Lung (tissue), 11 donors: ENCODE measurements at regions not wholly inside any gene's neighbourhood (a gene's known extent, or its start where the extent isn't known, plus 50 kb on each side); places are given as distances from the start of the nearest gene placed in this dataset.
A peak's percentile ranks its signal among the peaks of the same experiment; 100 is the strongest.

Experiments used
- ATAC-seq: fragments of 200-7000 bp; cut with Tn5 transposase; one replicate; pipeline ENCODE4 v1.9.1; 2020; ENCODE audit warnings: moderate number of reproducible peaks; ENCODE audit not compliant: insufficient read depth, low FRiP score
- DNase-seq, 3 donors: peaks; one replicate each; pipeline ENCODE4 v3.0.0-alpha.2; 2013 to 2017
- H3K27ac ChIP-seq, 2 donors: one replicate each; pipeline ENCODE4 v1.5.1; 2013; ENCODE audit warnings: mild to moderate bottlenecking in 2 of 2, moderate library complexity in 2 of 2, control low read depth in 1 of 2, inconsistent platforms in 1 of 2, low read depth in 1 of 2, low read length in 1 of 2
- H3K27me3 ChIP-seq, 3 donors: one replicate each; pipeline ENCODE4 v1.5.1; 2013; ENCODE audit warnings: low read length in 2 of 3; ENCODE audit not compliant: control insufficient read depth in 3 of 3, insufficient read depth in 3 of 3
- H3K36me3 ChIP-seq, 4 donors: one replicate each; pipeline ENCODE4 v1.5.1; 2013; ENCODE audit warnings: low read length in 4 of 4, mild to moderate bottlenecking in 1 of 4, moderate library complexity in 1 of 4; ENCODE audit not compliant: control insufficient read depth in 4 of 4, insufficient read depth in 4 of 4
- H3K4me1 ChIP-seq, 5 donors: one replicate each; pipeline ENCODE4 v1.5.1; 2013; ENCODE audit warnings: low read length in 5 of 5, mild to moderate bottlenecking in 2 of 5, moderate library complexity in 1 of 5; ENCODE audit not compliant: control insufficient read depth in 5 of 5, insufficient read depth in 5 of 5
- H3K4me3 ChIP-seq: one replicate; pipeline ENCODE4 v1.5.1; 2013; ENCODE audit warnings: mild to moderate bottlenecking, control low read depth, moderate library complexity
- H3K9ac ChIP-seq, 2 donors: one replicate each; pipeline ENCODE4 v1.5.1; 2013; ENCODE audit warnings: low read length in 2 of 2, control low read depth in 1 of 2; ENCODE audit not compliant: insufficient read depth in 1 of 2
- H3K9me3 ChIP-seq, 4 donors: one replicate each; pipeline ENCODE4 v1.5.1; 2013; ENCODE audit warnings: low read length in 3 of 4, mild to moderate bottlenecking in 1 of 4, moderate library complexity in 1 of 4; ENCODE audit not compliant: control insufficient read depth in 4 of 4, insufficient read depth in 3 of 4
- CTCF ChIP-seq: IDR thresholded peaks from 2 replicates; pipeline ENCODE4 v1.5.1; 2012; ENCODE audit warnings: mild to moderate bottlenecking; ENCODE audit errors: control extremely low read depth, extremely low read depth
- WGBS, 2 donors: extraction: QIAGEN DNeasy Blood & Tissue Kit; methylation state at CpG; one replicate each; pipeline ENCODE4 v1.1.7; 2013; 5-methylcytosine and 5-hydroxymethylcytosine counted together
- donor health status: control.
- donor health status: control.
- donor health status: Bipolar disorder and iron deficiency.
- donor health status: healthy.
- donor health status: DM: yes; HTN: yes; CAD: no.

DNA sequence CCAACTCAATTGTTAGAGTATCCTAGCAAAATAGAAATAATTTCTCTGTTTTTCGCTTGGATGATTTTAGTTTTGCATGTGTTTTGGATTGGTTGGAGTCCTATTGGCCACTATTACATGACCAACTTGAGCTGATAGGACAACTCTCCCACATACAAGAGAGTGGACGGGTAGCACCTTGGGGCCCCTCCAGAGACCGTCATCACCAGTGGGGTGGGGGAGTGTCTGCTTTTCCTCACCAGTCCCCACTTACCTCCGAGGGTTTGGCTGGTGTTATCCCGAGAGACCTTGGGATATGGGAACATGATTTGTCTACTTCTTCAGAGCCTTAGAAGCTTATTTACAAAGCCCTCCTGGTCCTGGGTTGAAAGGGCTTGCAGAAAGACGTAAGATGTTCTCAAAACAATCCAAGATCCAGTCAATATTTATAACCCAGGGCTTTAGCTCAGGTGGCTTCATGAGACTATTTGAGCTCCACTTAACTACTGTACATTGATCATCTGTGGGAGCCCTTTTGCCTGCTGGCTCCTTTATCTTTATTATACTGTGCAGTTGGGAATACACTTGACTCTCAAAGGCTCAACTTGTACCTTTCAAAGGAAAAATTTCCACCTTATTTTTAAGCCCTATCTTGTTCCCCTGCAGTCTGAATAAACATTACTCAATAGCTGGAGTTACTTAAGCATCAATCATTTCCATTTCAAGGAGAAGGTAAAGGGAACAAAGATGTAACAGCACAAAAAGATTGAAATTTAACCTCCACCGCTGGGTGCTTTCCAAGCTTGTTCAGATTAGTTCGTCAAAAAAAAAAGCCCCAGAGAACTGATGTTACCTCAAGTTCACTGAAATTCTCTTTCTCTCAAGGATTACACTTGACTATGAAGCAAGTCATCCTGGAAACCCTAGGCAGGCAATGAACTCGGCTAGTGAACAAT lies 119.7 kb downstream of the WDR11 start:
- H3K27me3 ChIP-seq, result no peaks in the 10 kb centered on the region
- peaks cover 0 to 13% (median 7%) of the 10 kb centered on the region in 4 donors for H3K9me3 ChIP-seq
- WGBS, 2 donors, result 60 to 71% methylated on average over 9 of the region's 9 CpGs
- no peak for TF ChIP-seq CTCF
- DNase-seq (peak; percentile 41 to 87 (median 69)), ATAC-seq (peak; percentile 56)
- H3K9ac ChIP-seq, result no peak overlapping the region
- no peak overlapping the region for H3K4me3 ChIP-seq
- peak overlapping the region in 1 of 2 donors; percentile 66 for H3K27ac ChIP-seq
- peaks cover 0 to 4% (median 0%) of the 10 kb centered on the region in 5 donors for H3K4me1 ChIP-seq
- no peaks in the 10 kb centered on the region for H3K36me3 ChIP-seq

DNA sequence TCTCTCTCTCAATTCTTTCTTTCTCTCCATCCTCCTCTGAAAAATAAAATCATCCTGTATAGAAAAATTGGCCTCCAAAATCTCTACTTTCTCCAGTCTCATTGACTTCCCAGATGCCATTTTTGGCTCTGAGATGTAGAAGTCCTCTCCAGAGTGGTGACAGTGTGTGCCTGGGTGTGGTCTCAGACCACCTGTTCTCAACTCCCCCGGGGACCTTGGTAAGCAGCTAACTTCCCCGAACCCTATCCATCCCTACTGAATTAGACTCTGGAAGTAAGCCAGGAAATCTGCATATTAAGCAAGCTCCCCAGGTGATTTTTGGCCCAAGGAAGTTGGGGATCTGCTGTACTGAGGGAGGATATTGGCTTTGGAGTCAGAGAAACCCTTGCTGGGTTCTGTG lies 120.5 kb downstream of the WDR11 start:
- Histone ChIP-seq H3K4me1 (peaks cover 0 to 4% (median 0%) of the 10 kb centered on the region in 5 donors), H3K27me3 (no peaks in the 10 kb centered on the region), H3K4me3 (no peak overlapping the region), H3K36me3 (no peaks in the 10 kb centered on the region), H3K9ac (no peak overlapping the region), H3K27ac (no peak overlapping the region), H3K9me3 (peaks cover 0 to 15% (median 7%) of the 10 kb centered on the region in 4 donors)
- ATAC-seq, result no peak
- DNase-seq, result no peak
- no peak for TF ChIP-seq CTCF
- 63 to 71% methylated on average over 2 of the region's 2 CpGs for WGBS, 2 donors

DNA sequence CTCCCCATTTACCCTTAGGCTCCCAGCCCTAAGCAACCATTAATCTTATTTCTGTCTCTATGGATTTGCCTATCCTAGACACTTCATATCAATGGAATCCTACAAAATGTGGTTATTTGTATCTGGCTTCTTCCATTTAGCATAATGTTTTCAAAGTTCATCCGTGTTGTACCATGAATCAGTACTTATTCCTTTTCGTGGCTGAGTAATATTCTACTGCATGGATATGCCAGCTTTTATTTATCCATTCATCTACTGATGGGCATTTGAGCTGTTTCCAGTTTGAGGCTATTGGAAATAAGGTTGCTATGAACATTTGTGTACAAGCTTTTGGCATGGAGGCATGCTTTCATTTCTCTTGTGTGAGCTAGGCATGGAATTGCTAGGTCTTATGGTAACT lies 121.1 kb downstream of the WDR11 start:
- Histone ChIP-seq H3K36me3 (no peaks in the 10 kb centered on the region), H3K4me1 (peaks cover 0 to 4% (median under 1%) of the 10 kb centered on the region in 5 donors), H3K9me3 (peaks cover 0 to 15% (median 7%) of the 10 kb centered on the region in 4 donors), H3K27me3 (no peaks in the 10 kb centered on the region), H3K27ac (no peak overlapping the region), H3K4me3 (no peak overlapping the region), H3K9ac (no peak overlapping the region)
- no peak for ATAC-seq
- TF ChIP-seq CTCF, result no peak
- 85 to 93% methylated on average over 2 of the region's 2 CpGs for WGBS, 2 donors
- DNase-seq, result no peak
